Central memory CD8-positive, alpha-beta T cell (primary cell): ENCODE measurements at regions not wholly inside any gene's neighbourhood (a gene's known extent, or its start where the extent isn't known, plus 50 kb on each side); places are given as distances from the start of the nearest gene placed in this dataset.
"Not testable (repeated sequence)": the region's sequence is repeated elsewhere in the genome, so short reads cannot be mapped to it uniquely, and the experiment has no call there.

Experiments
- ATAC-seq: fragments of 150-1000 bp; cut with Tn5 transposase; replicated peaks from 2 replicates; pipeline ENCODE4 v1.10.0; 2022; ENCODE audit warnings: mild to moderate bottlenecking, moderate FRiP score, moderate number of reproducible peaks; ENCODE audit not compliant: poor library complexity, severe bottlenecking; ENCODE audit errors: extremely low read depth
- DNase-seq, 2 donors: peaks; one replicate each; pipeline ENCODE4 v3.0.0; 2021; ENCODE audit warnings: low spot score in 2 of 2
- H3K27ac Mint-ChIP-seq: one replicate; pipeline ENCODE4 v1.8.0; 2022; ENCODE audit warnings: low read depth, mild to moderate bottlenecking, moderate library complexity, mixed read lengths
- H3K27me3 Mint-ChIP-seq: one replicate; pipeline ENCODE4 v1.8.0; 2022; ENCODE audit warnings: mixed read lengths
- H3K36me3 Mint-ChIP-seq: one replicate; pipeline ENCODE4 v1.8.0; 2022; ENCODE audit warnings: mild to moderate bottlenecking, moderate library complexity, mixed read lengths; ENCODE audit not compliant: insufficient read depth
- H3K4me1 Mint-ChIP-seq: one replicate; pipeline ENCODE4 v1.8.0; 2022; ENCODE audit warnings: mixed read lengths
- H3K4me3 Mint-ChIP-seq: one replicate; pipeline ENCODE4 v1.8.0; 2022; ENCODE audit warnings: mild to moderate bottlenecking, moderate library complexity, mixed read lengths
- H3K9me3 Mint-ChIP-seq: one replicate; pipeline ENCODE4 v1.8.0; 2022; ENCODE audit warnings: mixed read lengths

GRCh38 chr6:86487660-86488221 lies 449.6 kb upstream of the HTR1E start:
- DNase-seq = no peak
- ATAC-seq = no peak
- H3K36me3 Mint-ChIP-seq = peaks cover 2% of the 10 kb centered on the region
- no peak overlapping the region for H3K4me3 Mint-ChIP-seq
- no peaks in the 10 kb centered on the region for H3K4me1 Mint-ChIP-seq
- no peaks in the 10 kb centered on the region for H3K27me3 Mint-ChIP-seq
- peaks cover 8% of the 10 kb centered on the region for H3K9me3 Mint-ChIP-seq
- no peak overlapping the region for H3K27ac Mint-ChIP-seq

DNA sequence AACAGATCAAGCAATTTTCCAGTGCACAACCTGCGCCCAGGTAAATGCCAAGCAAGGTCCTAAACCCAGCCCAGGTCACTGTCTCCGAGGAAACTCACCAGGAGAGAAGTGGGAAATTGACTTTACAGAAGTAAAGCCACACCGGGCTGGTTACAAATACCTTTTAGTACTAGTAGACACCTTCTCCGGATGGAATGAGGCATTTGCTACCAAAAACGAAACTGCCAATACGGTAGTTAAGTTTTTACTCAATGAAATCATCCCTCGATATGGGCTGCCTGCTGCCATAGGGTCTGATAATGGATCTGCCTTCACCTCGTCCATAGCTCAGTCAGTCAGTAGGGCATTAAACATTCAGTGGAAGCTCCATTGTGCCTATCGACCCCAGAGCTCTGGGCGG lies 459.0 kb upstream of the HTR1E start:
- ATAC-seq = not testable (repeated sequence)

GRCh38 chr6:86477500-86478148 lies 459.7 kb upstream of the HTR1E start:
- ATAC-seq = no peak
- no peak for DNase-seq
- H3K36me3 Mint-ChIP-seq = no peaks in the 10 kb centered on the region
- no peaks in the 10 kb centered on the region for H3K27me3 Mint-ChIP-seq
- H3K9me3 Mint-ChIP-seq = no peaks in the 10 kb centered on the region
- no peak overlapping the region for H3K27ac Mint-ChIP-seq
- H3K4me1 Mint-ChIP-seq = no peaks in the 10 kb centered on the region
- no peak overlapping the region for H3K4me3 Mint-ChIP-seq

More for the DNA sequence above, 459.0 kb upstream of the HTR1E start:
- H3K27me3 Mint-ChIP-seq, H3K36me3 Mint-ChIP-seq, H3K9me3 Mint-ChIP-seq, DNase-seq, H3K27ac Mint-ChIP-seq, H3K4me3 Mint-ChIP-seq, H3K4me1 Mint-ChIP-seq: not testable (repeated sequence)

GRCh38 chr6:86476311-86476710 lies 461.0 kb upstream of the HTR1E start:
- Mint-ChIP-seq H3K27me3 (no peaks in the 10 kb centered on the region), H3K4me1 (no peaks in the 10 kb centered on the region), H3K9me3 (no peaks in the 10 kb centered on the region), H3K4me3 (no peak overlapping the region), H3K27ac (no peak overlapping the region), H3K36me3 (no peaks in the 10 kb centered on the region)
- ATAC-seq = no peak
- no peak for DNase-seq

DNA sequence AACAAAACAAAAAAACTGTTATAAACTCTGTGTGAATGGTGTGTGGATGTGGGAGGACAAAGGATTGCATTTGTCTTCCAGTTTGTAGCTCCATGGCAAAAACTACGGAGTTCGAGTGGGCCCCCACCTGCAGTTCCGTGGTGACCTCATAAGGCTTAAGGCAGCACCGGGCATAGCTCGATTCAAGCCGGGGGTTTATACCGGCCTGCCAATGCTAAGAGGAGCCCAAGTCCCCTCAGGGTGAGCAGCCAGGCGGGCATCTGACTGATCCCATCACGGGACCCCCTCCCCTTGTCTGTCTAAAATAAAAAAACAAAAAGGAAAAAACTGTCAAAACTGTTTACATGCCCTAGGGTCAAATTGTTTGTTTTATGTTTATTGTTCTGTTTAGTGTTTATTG lies 463.2 kb upstream of the HTR1E start:
- ATAC-seq (no peak), DNase-seq (no peak)
- Mint-ChIP-seq H3K4me3 (no peak overlapping the region), H3K4me1 (no peaks in the 10 kb centered on the region), H3K27me3 (no peaks in the 10 kb centered on the region), H3K27ac (no peak overlapping the region), H3K9me3 (no peaks in the 10 kb centered on the region), H3K36me3 (no peaks in the 10 kb centered on the region)

- Mint-ChIP-seq H3K27ac (no peak overlapping the region), H3K9me3 (no peaks in the 10 kb centered on the region), H3K4me1 (no peaks in the 10 kb centered on the region), H3K36me3 (no peaks in the 10 kb centered on the region), H3K27me3 (no peaks in the 10 kb centered on the region), H3K4me3 (no peak overlapping the region)
- DNase-seq = no peak
- ATAC-seq = no peak
These were observed 465.5 kb upstream of the HTR1E start for GRCh38 chr6:86471791-86472190.

GRCh38 chr6:86459978-86460377 lies 477.4 kb upstream of the HTR1E start:
- Mint-ChIP-seq H3K27ac (no peak overlapping the region), H3K27me3 (no peaks in the 10 kb centered on the region), H3K9me3 (peaks cover 30% of the 10 kb centered on the region), H3K4me3 (no peak overlapping the region), H3K4me1 (no peaks in the 10 kb centered on the region), H3K36me3 (no peaks in the 10 kb centered on the region)
- ATAC-seq (no peak), DNase-seq (no peak)

DNA sequence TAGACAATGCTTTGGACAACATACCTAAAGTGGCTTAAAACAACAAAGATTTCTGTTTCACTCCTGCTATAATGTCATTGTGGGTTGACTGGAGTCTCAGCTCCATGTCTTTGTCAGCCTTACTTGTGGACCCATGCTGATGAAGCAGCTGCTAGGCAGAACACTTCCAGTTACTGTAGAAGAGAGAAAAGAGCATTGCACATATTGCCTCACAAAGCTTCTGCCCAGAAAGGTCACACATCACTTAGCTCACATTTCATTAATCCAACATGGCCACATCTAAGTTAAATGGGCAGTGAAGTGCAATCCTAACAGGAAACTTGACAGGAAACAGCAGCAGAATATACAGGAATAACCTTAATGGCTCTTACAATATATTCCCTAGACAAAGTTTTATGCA lies 480.5 kb upstream of the HTR1E start:
- Mint-ChIP-seq H3K9me3 (peaks cover 44% of the 10 kb centered on the region), H3K4me3 (no peak overlapping the region), H3K27ac (no peak overlapping the region), H3K27me3 (no peaks in the 10 kb centered on the region), H3K4me1 (no peaks in the 10 kb centered on the region), H3K36me3 (no peaks in the 10 kb centered on the region)
- no peak for ATAC-seq
- no peak for DNase-seq

DNA sequence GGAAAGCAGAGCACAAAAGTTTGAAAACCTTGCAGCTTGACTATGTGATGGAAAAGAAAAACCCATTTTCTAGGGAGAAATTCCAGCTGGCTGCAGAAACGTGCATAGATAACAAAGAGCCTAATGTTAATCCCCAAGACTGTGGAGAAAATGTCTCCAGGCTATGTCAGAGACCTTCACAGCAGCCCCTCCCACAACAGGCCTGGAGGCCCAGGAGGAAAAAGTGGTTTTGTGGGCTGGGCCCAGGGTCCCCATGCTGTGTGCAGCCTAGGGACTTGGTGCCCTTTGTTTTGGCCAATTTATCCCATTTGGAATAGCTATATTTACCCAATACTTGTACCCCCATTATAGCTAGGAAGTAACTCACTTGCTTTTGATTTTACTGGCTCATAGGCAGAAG lies 484.1 kb upstream of the HTR1E start:
- H3K36me3 Mint-ChIP-seq = no peaks in the 10 kb centered on the region
- ATAC-seq = no peak
- no peaks in the 10 kb centered on the region for H3K4me1 Mint-ChIP-seq
- H3K27me3 Mint-ChIP-seq = no peaks in the 10 kb centered on the region
- H3K27ac Mint-ChIP-seq = no peak overlapping the region
- H3K9me3 Mint-ChIP-seq = peaks cover 26% of the 10 kb centered on the region
- H3K4me3 Mint-ChIP-seq = no peak overlapping the region
- DNase-seq = no peak

DNA sequence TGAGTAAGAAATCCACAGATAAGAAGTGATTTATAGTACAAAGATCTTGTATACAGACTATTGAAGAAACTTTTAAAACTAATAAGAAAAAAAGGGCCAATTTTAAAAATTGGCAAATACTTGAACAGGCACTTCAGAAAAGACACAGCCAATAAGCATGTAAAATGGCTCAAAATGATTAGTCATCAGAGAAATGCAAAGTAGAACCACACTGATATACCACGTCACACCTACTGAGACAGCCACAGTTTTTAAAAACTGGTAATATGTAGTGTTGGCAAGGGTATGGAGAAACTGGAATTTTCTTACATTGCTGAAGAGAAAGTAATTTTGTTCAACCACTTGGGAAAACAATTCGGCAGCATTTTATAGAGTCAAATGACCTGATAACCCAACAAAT lies 488.9 kb upstream of the HTR1E start:
- no peaks in the 10 kb centered on the region for H3K36me3 Mint-ChIP-seq
- peaks cover 8% of the 10 kb centered on the region for H3K9me3 Mint-ChIP-seq
- ATAC-seq (no peak), DNase-seq (no peak)
- no peak overlapping the region for H3K4me3 Mint-ChIP-seq
- H3K4me1 Mint-ChIP-seq = no peaks in the 10 kb centered on the region
- H3K27ac Mint-ChIP-seq = no peak overlapping the region
- H3K27me3 Mint-ChIP-seq = no peaks in the 10 kb centered on the region

GRCh38 chr6:86440608-86441007 lies 496.7 kb upstream of the HTR1E start:
- DNase-seq (no peak), ATAC-seq (no peak)
- peaks cover 11% of the 10 kb centered on the region for H3K9me3 Mint-ChIP-seq
- no peak overlapping the region for H3K27ac Mint-ChIP-seq
- H3K27me3 Mint-ChIP-seq = no peaks in the 10 kb centered on the region
- no peaks in the 10 kb centered on the region for H3K4me1 Mint-ChIP-seq
- H3K4me3 Mint-ChIP-seq = no peak overlapping the region
- H3K36me3 Mint-ChIP-seq = no peaks in the 10 kb centered on the region

DNA sequence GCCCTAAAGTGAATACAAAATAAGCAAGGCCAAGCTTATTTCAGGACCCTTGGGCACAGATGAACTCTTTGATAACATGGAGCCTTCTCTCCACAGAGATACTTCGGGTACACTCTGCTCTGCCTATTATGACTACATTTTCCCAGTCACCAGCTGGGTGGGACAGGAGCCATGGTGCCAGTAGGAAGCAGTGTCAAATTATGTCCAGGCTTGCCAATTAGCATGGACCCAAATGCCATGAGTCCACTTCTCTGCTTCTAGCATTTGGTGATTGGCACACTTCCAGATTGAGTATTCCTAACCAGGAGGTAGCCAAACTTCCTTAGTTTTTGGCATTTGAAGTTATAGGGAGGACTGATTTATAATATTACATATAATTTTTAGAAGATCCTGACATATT lies 513.8 kb upstream of the HTR1E start:
- Mint-ChIP-seq H3K27me3 (no peaks in the 10 kb centered on the region), H3K27ac (no peak overlapping the region), H3K9me3 (no peaks in the 10 kb centered on the region), H3K4me3 (no peak overlapping the region), H3K36me3 (no peaks in the 10 kb centered on the region), H3K4me1 (no peaks in the 10 kb centered on the region)
- DNase-seq (no peak), ATAC-seq (no peak)

GRCh38 chr6:86412057-86412456 lies 525.3 kb upstream of the HTR1E start:
- no peaks in the 10 kb centered on the region for H3K4me1 Mint-ChIP-seq
- no peak overlapping the region for H3K4me3 Mint-ChIP-seq
- ATAC-seq (no peak), DNase-seq (no peak)
- H3K9me3 Mint-ChIP-seq = peaks cover 17% of the 10 kb centered on the region
- no peaks in the 10 kb centered on the region for H3K27me3 Mint-ChIP-seq
- H3K27ac Mint-ChIP-seq = no peak overlapping the region
- no peaks in the 10 kb centered on the region for H3K36me3 Mint-ChIP-seq
